ENCODE measurements at regions not wholly inside any gene's neighbourhood (a gene's known extent, or its start where the extent isn't known, plus 50 kb on each side); places are given as distances from the start of the nearest gene placed in this dataset.

GRCh38 chr2:66701251-66701650 lies 266.3 kb downstream of the MEIS1 start:
- TF ChIP-seq GATA3 (IDR thresholded peaks at IDR 0.05; ENCODE audit: low read depth, low read length), result no peak
- no peak for TF ChIP-seq GATA2 (IDR thresholded peaks at IDR 0.05; ENCODE audit: low read depth, low read length)

Measured in SH-SY5Y (cell line).